Skeletal muscle tissue (tissue), 3 donors: ENCODE measurements at regions not wholly inside any gene's neighbourhood (a gene's known extent, or its start where the extent isn't known, plus 50 kb on each side); places are given as distances from the start of the nearest gene placed in this dataset.
"Not testable (repeated sequence)": the region's sequence is repeated elsewhere in the genome, so short reads cannot be mapped to it uniquely, and the experiment has no call there.

Experiments used
- H3K27ac ChIP-seq: one replicate; pipeline ENCODE4 v1.7.0; 2013; ENCODE audit warnings: mild to moderate bottlenecking, low read depth, low read length, inconsistent platforms
- H3K27me3 ChIP-seq, 3 donors: one replicate each; pipeline ENCODE4 v1.7.0; 2013; ENCODE audit warnings: low read length in 3 of 3; ENCODE audit not compliant: control insufficient read depth in 3 of 3, insufficient read depth in 3 of 3
- H3K36me3 ChIP-seq, 3 donors: one replicate each; pipeline ENCODE4 v1.7.0; 2013; ENCODE audit warnings: low read length in 3 of 3; ENCODE audit not compliant: control insufficient read depth in 3 of 3, insufficient read depth in 3 of 3
- H3K4me1 ChIP-seq, 3 donors: one replicate each; pipeline ENCODE4 v1.7.0; 2013; ENCODE audit warnings: low read length in 3 of 3, mild to moderate bottlenecking in 3 of 3; ENCODE audit not compliant: control insufficient read depth in 3 of 3, insufficient read depth in 3 of 3
- H3K4me3 ChIP-seq, 3 donors: one replicate each; pipeline ENCODE4 v1.7.0; 2013; ENCODE audit warnings: low read length in 3 of 3
- H3K9ac ChIP-seq, 3 donors: one replicate each; pipeline ENCODE4 v1.7.0; 2013; ENCODE audit warnings: low read length in 3 of 3, mild to moderate bottlenecking in 3 of 3, moderate library complexity in 2 of 3, low read depth in 1 of 3
- H3K9me3 ChIP-seq, 3 donors: one replicate each; pipeline ENCODE4 v1.7.0; 2013; ENCODE audit warnings: low read length in 3 of 3; ENCODE audit not compliant: control insufficient read depth in 3 of 3
- donor health status: Osteomylitis.

- not testable (repeated sequence) for H3K9me3 ChIP-seq, H3K9ac ChIP-seq, H3K27me3 ChIP-seq, H3K4me1 ChIP-seq, H3K36me3 ChIP-seq, H3K4me3 ChIP-seq, H3K27ac ChIP-seq
Measured at GRCh38 chr4:45248106-45248505, 521.8 kb upstream of the GNPDA2 start.

GRCh38 chr4:45241976-45242375, 515.6 kb upstream of the GNPDA2 start:
- no peak overlapping the region for H3K4me3 ChIP-seq
- H3K9ac ChIP-seq: no peak overlapping the region
- no peaks in the 10 kb centered on the region for H3K36me3 ChIP-seq
- H3K27me3 ChIP-seq: no peaks in the 10 kb centered on the region
- no peaks in the 10 kb centered on the region for H3K9me3 ChIP-seq
- H3K27ac ChIP-seq: no peak overlapping the region
- H3K4me1 ChIP-seq: no peaks in the 10 kb centered on the region

- Histone ChIP-seq H3K9me3 (no peaks in the 10 kb centered on the region), H3K36me3 (no peaks in the 10 kb centered on the region), H3K9ac (no peak overlapping the region), H3K4me1 (no peaks in the 10 kb centered on the region), H3K27ac (no peak overlapping the region), H3K4me3 (no peak overlapping the region), H3K27me3 (no peaks in the 10 kb centered on the region)
Measured at GRCh38 chr4:45229206-45229605, 502.9 kb upstream of the GNPDA2 start.

GRCh38 chr4:45215976-45216542, 489.7 kb upstream of the GNPDA2 start:
- Histone ChIP-seq H3K27me3 (no peaks in the 10 kb centered on the region), H3K27ac (no peak overlapping the region), H3K4me1 (no peaks in the 10 kb centered on the region), H3K36me3 (no peaks in the 10 kb centered on the region), H3K4me3 (no peak overlapping the region), H3K9me3 (peaks cover 0 to under 1% (median 0%) of the 10 kb centered on the region in 3 donors), H3K9ac (no peak overlapping the region)

GRCh38 chr4:45208476-45208875, 482.1 kb upstream of the GNPDA2 start:
- not testable (repeated sequence) for H3K9me3 ChIP-seq, H3K27ac ChIP-seq, H3K4me1 ChIP-seq, H3K27me3 ChIP-seq, H3K36me3 ChIP-seq, H3K4me3 ChIP-seq, H3K9ac ChIP-seq

GRCh38 chr4:45207864-45208331, 481.5 kb upstream of the GNPDA2 start:
- not testable (repeated sequence) for H3K9ac ChIP-seq, H3K27ac ChIP-seq, H3K27me3 ChIP-seq, H3K36me3 ChIP-seq, H3K4me3 ChIP-seq, H3K4me1 ChIP-seq, H3K9me3 ChIP-seq

GRCh38 chr4:45207241-45207863, 481.0 kb upstream of the GNPDA2 start:
- H3K36me3 ChIP-seq, H3K9me3 ChIP-seq, H3K9ac ChIP-seq, H3K4me3 ChIP-seq, H3K27ac ChIP-seq, H3K27me3 ChIP-seq, H3K4me1 ChIP-seq: not testable (repeated sequence)

GRCh38 chr4:45199736-45200135, 473.4 kb upstream of the GNPDA2 start:
- no peak overlapping the region for H3K4me3 ChIP-seq
- H3K27ac ChIP-seq: no peak overlapping the region

GRCh38 chr4:45188501-45188900, 462.1 kb upstream of the GNPDA2 start:
- Histone ChIP-seq H3K4me3 (no peak overlapping the region), H3K27ac (no peak overlapping the region), H3K9ac (no peak overlapping the region), H3K27me3 (no peaks in the 10 kb centered on the region), H3K9me3 (no peaks in the 10 kb centered on the region), H3K36me3 (no peaks in the 10 kb centered on the region), H3K4me1 (no peaks in the 10 kb centered on the region)

More at GRCh38 chr4:45199736-45200135, 473.4 kb upstream of the GNPDA2 start:
- H3K9ac ChIP-seq: no peak overlapping the region
- H3K9me3 ChIP-seq: no peaks in the 10 kb centered on the region
- no peaks in the 10 kb centered on the region for H3K27me3 ChIP-seq
- H3K36me3 ChIP-seq: no peaks in the 10 kb centered on the region
- no peaks in the 10 kb centered on the region for H3K4me1 ChIP-seq

- Histone ChIP-seq H3K27ac (no peak overlapping the region), H3K4me1 (no peaks in the 10 kb centered on the region), H3K36me3 (no peaks in the 10 kb centered on the region), H3K27me3 (no peaks in the 10 kb centered on the region), H3K9me3 (no peaks in the 10 kb centered on the region), H3K9ac (no peak overlapping the region), H3K4me3 (no peak overlapping the region)
Measured at GRCh38 chr4:45186249-45186648, 459.9 kb upstream of the GNPDA2 start.
